Fibroblast of pulmonary artery (primary cell): ENCODE measurements at regions not wholly inside any gene's neighbourhood (a gene's known extent, or its start where the extent isn't known, plus 50 kb on each side); places are given as distances from the start of the nearest gene placed in this dataset.

Experiments
- DNase-seq: peaks from one replicate; pipeline ENCODE4 v3.0.0-alpha.2; 2010; ENCODE audit warnings: low read depth
- H3K4me3 ChIP-seq: replicated peaks from 2 replicates; pipeline ENCODE4 v1.5.1; 2011; ENCODE audit warnings: low read depth, mild to moderate bottlenecking, control low read depth, low read length, moderate library complexity
- TF ChIP-seq, protein P1 (sequence below): IDR thresholded peaks from 2 replicates; pipeline ENCODE4 v1.5.1; 2011; ENCODE audit warnings: mild to moderate bottlenecking, control low read depth, low read length, inconsistent platforms; ENCODE audit errors: missing control alignments

DNA sequence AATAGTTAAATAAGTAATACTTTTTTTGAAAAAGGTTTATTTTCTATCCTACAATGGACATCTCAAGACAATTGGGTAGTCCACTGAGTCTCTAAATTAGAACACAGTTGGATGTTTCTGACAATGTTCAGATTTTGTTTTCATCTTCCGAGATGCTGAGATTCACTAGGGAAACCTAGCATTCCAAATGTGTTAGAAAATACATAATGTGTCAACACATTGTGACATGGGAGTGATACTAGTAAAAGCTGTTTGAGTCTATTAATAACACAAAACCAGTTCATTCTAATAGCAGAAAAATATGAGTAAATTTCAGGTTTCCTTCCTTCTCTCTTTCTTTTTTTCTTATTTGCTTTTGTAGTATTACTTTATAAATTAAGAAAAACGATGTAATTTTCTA lies 68.2 kb upstream of the CDH10 start:
- no peak overlapping the region for H3K4me3 ChIP-seq
- TF ChIP-seq, protein P1, sequence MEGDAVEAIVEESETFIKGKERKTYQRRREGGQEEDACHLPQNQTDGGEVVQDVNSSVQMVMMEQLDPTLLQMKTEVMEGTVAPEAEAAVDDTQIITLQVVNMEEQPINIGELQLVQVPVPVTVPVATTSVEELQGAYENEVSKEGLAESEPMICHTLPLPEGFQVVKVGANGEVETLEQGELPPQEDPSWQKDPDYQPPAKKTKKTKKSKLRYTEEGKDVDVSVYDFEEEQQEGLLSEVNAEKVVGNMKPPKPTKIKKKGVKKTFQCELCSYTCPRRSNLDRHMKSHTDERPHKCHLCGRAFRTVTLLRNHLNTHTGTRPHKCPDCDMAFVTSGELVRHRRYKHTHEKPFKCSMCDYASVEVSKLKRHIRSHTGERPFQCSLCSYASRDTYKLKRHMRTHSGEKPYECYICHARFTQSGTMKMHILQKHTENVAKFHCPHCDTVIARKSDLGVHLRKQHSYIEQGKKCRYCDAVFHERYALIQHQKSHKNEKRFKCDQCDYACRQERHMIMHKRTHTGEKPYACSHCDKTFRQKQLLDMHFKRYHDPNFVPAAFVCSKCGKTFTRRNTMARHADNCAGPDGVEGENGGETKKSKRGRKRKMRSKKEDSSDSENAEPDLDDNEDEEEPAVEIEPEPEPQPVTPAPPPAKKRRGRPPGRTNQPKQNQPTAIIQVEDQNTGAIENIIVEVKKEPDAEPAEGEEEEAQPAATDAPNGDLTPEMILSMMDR, result no peak
- no peak for DNase-seq

DNA sequence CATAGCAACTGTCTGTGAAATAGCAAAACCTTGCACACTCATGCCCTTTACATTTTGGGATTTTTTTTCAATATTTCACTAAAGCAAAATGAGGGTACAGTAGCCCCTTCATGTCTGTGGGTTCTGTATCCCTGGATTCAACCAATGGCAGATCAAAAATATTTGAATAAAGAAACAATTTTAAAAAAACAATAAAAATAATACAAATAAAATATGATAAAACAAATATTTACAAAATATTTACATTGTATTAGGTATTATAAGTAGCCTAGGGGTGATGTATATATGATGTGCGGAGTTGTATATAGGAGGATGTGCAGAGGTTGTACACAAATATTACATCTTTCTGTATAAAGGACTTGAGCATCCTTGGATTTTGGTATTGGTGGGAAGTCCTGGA lies 67.3 kb upstream of the CDH10 start:
- DNase-seq, result no peak
- TF ChIP-seq, protein P1, result no peak
- H3K4me3 ChIP-seq, result no peak overlapping the region

DNA sequence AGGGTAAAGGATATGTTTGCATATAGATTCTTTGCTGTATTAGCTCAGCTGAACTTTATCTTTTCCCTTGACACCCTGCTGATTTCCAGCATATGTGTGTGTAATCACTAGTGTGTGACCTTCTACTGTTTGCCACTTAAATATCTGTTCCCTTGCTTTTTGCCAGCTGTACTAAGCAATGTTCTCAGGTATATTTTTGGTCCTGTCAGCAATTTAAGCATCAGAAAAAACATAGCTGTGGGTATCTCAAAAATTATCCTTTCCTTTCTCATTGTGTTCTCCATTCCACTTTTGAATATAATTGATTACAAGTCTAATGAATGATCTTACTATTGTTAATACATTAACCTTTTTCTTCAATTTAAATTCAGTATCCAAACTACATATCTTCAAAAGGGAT lies 59.2 kb upstream of the CDH10 start:
- H3K4me3 ChIP-seq, result no peak overlapping the region
- no peak for DNase-seq
- TF ChIP-seq, protein P1, result no peak
